GM12878 (cell line): ENCODE measurements at regions not wholly inside any gene's neighbourhood (a gene's known extent, or its start where the extent isn't known, plus 50 kb on each side); places are given as distances from the start of the nearest gene placed in this dataset.

ENCODE experiments used
- ATAC-seq: fragments of 200-7000 bp; cut with Tn5 transposase; 3 replicates; pipeline ENCODE4 v1.9.1; 2020; ENCODE audit warnings: mild to moderate bottlenecking, moderate library complexity
- BruUV-seq: library from RNA; stranded (reverse); fragments of 400-500 nt; replicated peaks from 2 replicates; lab custom pipeline; 2021; lab: Mats Ljungman, UMichigan
- CTCF ChIA-PET: fragments of 300-600 bp; sonication (Branson Sonifier 250); formaldehyde crosslinking; extraction: SDS; loops from one replicate; lab custom pipeline; 2021; ENCODE audit warnings: inconsistent platforms; lab: Yijun Ruan, JAX
- POLR2A ChIA-PET: fragments of 350-600 bp; formaldehyde crosslinking; extraction: SDS; loops from one replicate; lab custom pipeline; 2021; ENCODE audit warnings: inconsistent platforms; lab: Charles Lee
- RAD21 ChIA-PET: fragments of 300-600 bp; sonication (Branson Sonifier 250); formaldehyde crosslinking; loops from one replicate; lab custom pipeline; 2023; ENCODE audit warnings: antibody characterized with exemption; ENCODE audit not compliant: unreplicated experiment; lab: Charles Lee
- SMC1A ChIA-PET: fragments of 300-600 bp; sonication (Branson Sonifier 250); formaldehyde crosslinking; loops from one replicate; lab custom pipeline; 2023; ENCODE audit not compliant: unreplicated experiment, uncharacterized antibody; lab: Charles Lee
- DNase-seq: peaks from one replicate; pipeline ENCODE4 v3.0.0-alpha.2; 2011; ENCODE audit warnings: low read depth, low spot score
- FAIRE-seq: peaks from 3 replicates; lab custom pipeline; 2011; peaks lifted over from hg19 to GRCh38; lab: Jason Lieb, UNC
- H2AFZ ChIP-seq: 2 replicates; pipeline ENCODE4 v1.6.0; 2011; ENCODE audit warnings: low read depth, low read length, control low read depth; ENCODE audit not compliant: control insufficient read depth
- H3K27ac ChIP-seq: 2 replicates; pipeline ENCODE4 v1.5.1; 2011; ENCODE audit warnings: control low read depth; ENCODE audit not compliant: control insufficient read depth, insufficient read depth
- H3K27me3 ChIP-seq, 2 experiments: replicated peaks in 1 of 2; 2 replicates each; pipeline versions ENCODE4 v1.6.0 to v1.6.1; 2011; ENCODE audit warnings: low read length in 1 of 2; ENCODE audit not compliant: control insufficient read depth in 2 of 2, insufficient read depth in 2 of 2
- H3K36me3 ChIP-seq, 2 experiments: 2 replicates each; pipeline ENCODE4 v1.5.1; 2011; ENCODE audit warnings: low read length in 1 of 2; ENCODE audit not compliant: control insufficient read depth in 2 of 2, insufficient read depth in 2 of 2
- H3K4me1 ChIP-seq: 2 replicates; pipeline ENCODE4 v1.6.1; 2011; ENCODE audit warnings: mild to moderate bottlenecking, low read length, moderate library complexity, mixed read lengths; ENCODE audit not compliant: control insufficient read depth, insufficient read depth
- H3K4me2 ChIP-seq: 2 replicates; pipeline ENCODE4 v1.6.0; 2011; ENCODE audit warnings: control low read depth; ENCODE audit not compliant: control insufficient read depth, insufficient read depth
- H3K4me3 ChIP-seq: fragments of 200-600 bp; sonication (generic); 2 replicates; pipeline ENCODE4 v1.5.1; 2016
- H3K79me2 ChIP-seq: 2 replicates; pipeline ENCODE4 v1.6.0; 2011; ENCODE audit warnings: low read length; ENCODE audit not compliant: control insufficient read depth, insufficient read depth
- H3K9ac ChIP-seq: 2 replicates; pipeline ENCODE4 v1.8.0; 2011; ENCODE audit warnings: low read length, control low read depth, mixed read lengths; ENCODE audit not compliant: control insufficient read depth, insufficient read depth
- H3K9me3 ChIP-seq: replicated peaks from 3 replicates; pipeline ENCODE4 v1.5.1; 2011; ENCODE audit warnings: mild to moderate bottlenecking, low read length; ENCODE audit not compliant: control insufficient read depth, insufficient read depth
- H4K20me1 ChIP-seq: 2 replicates; pipeline ENCODE4 v1.6.0; 2011; ENCODE audit not compliant: control insufficient read depth, insufficient read depth
- BCLAF1 ChIP-seq: fragments of 450-650 bp; IDR thresholded peaks from 2 replicates; pipeline ENCODE4 v1.6.1; 2017; ENCODE audit warnings: antibody characterized with exemption, mild to moderate bottlenecking, moderate library complexity
- CEBPB ChIP-seq, 2 experiments: fragments of 150-350 bp in 1 of 2; IDR thresholded peaks; 2 replicates each; pipeline ENCODE4 v1.6.1; 2012 to 2014; ENCODE audit warnings: low read depth in 2 of 2, low read length in 2 of 2, borderline replicate concordance in 1 of 2, inconsistent platforms in 1 of 2
- DPF2 ChIP-seq: fragments of 450-650 bp; IDR thresholded peaks from 2 replicates; pipeline ENCODE4 v1.6.1; 2017; ENCODE audit warnings: mild to moderate bottlenecking
- GABPA ChIP-seq: IDR thresholded peaks from 2 replicates; pipeline ENCODE4 v1.6.1; 2014; ENCODE audit warnings: antibody characterized with exemption, low read depth, mild to moderate bottlenecking, inconsistent platforms
- HCFC1 ChIP-seq: fragments of 150-350 bp; IDR thresholded peaks from 2 replicates; pipeline ENCODE4 v1.6.1; 2014; ENCODE audit warnings: low read length
- HDAC6 ChIP-seq: fragments of 200-600 bp; sonication (generic); IDR thresholded peaks from one replicate; pipeline ENCODE4 v1.8.0; 2017; ENCODE audit warnings: antibody characterized with exemption; ENCODE audit not compliant: unreplicated experiment
- JUNB ChIP-seq: IDR thresholded peaks from 2 replicates; pipeline ENCODE4 v1.6.1; 2016; ENCODE audit warnings: antibody characterized with exemption, mild to moderate bottlenecking
- KAT2A ChIP-seq: conservative IDR thresholded peaks from 2 replicates; pipeline ENCODE4 v1.6.1; 2011; ENCODE audit warnings: low read depth, low read length; ENCODE audit not compliant: control insufficient read depth
- MTA3 ChIP-seq: IDR thresholded peaks from 2 replicates; pipeline ENCODE4 v1.6.1; 2012; ENCODE audit warnings: low read length, inconsistent platforms, borderline replicate concordance
- ZBTB33 ChIP-seq: fragments of 450-650 bp; IDR thresholded peaks from 2 replicates; pipeline ENCODE4 v1.6.1; 2017; ENCODE audit warnings: mild to moderate bottlenecking
- WGBS: methylation state at CpG from one replicate; pipeline ENCODE4 v1.1.6; 2016; ENCODE audit warnings: low lambda C conversion rate; ENCODE audit not compliant: insufficient replicate concordance, insufficient coverage; ENCODE audit errors: missing lambda C conversion rate; 5-methylcytosine and 5-hydroxymethylcytosine counted together
- in situ Hi-C: fragments of 300-500 bp; cut with MboI; formaldehyde crosslinking; loops from 9 replicates; pipeline ENCODE4 v1.14.3; 2018; ENCODE audit warnings: mixed read lengths
- intact Hi-C: fragments of 100-400 bp; cut with micrococcal nuclease; formaldehyde crosslinking; loops from one replicate; pipeline ENCODE4 v1.14.2; 2022; ENCODE audit not compliant: unreplicated experiment
- TF ChIP-seq, protein P1 (sequence below): fragments of 450-650 bp; IDR thresholded peaks from 2 replicates; pipeline ENCODE4 v1.6.1; 2017; ENCODE audit warnings: low read depth, mild to moderate bottlenecking, moderate library complexity

DNA sequence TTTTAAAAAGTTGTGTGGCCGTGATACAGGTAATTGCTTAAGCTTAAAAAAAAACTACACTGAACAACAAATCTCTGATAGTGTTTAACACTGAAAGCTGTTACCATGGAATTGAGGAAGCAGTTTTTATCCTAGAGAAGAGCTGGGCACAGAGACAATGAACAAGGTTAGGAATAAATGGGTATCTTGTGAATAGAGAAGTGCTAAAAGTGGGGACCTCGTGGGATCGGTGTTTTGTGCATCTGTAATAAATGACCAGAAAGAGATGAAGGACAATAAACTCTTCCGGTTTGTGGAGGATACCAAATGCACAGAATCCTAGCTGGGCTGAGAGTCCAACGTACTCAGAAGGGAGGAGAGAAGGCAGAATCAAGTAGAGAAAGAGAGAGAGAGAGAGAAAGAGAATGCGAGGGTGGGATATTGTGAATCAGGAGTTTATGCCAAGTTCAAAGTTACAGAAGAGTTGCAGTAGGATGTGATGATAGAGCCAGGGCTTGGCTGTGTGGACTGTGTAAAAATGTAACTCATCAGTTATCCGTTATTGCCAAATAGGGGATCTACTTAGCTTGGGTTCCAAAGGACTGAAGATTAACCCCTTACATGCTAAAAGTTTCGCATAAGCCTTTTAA lies 148.9 kb downstream of the IL20RB start:
- BruUV-seq = no TSS peak
- DNase-seq (no peak), FAIRE-seq (no peak), ATAC-seq (no peak)
- no peak overlapping the region for H3K27ac ChIP-seq
- no peak overlapping the region for H2AFZ ChIP-seq
- no peaks in the 10 kb centered on the region; a peak in 1 of 4 replicates for H3K27me3 ChIP-seq
- CTCF ChIA-PET = interaction anchor here (0.6 to 3.9 kb wide), 23 partner anchors 9 to 951 kb away, joined by 3 to 35 read pairs (median 5); no protein-coding TSS in a partner anchor
- H3K79me2 ChIP-seq = no peaks in the 10 kb centered on the region
- H3K9me3 ChIP-seq = no peaks in the 10 kb centered on the region
- no peaks in the 10 kb centered on the region for H3K36me3 ChIP-seq
- TF ChIP-seq CEBPB (IDR thresholded peaks at IDR 0.05; ENCODE audit: borderline replicate concordance in 1 of 2, low read depth in 2 of 2, low read length in 2 of 2) (no peak), HCFC1 (no peak), JUNB (no peak), ZBTB33 (no peak), GABPA (no peak), BCLAF1 (no peak), MTA3 (no peak), DPF2 (no peak), HDAC6 (no peak), KAT2A (no peak)
- TF ChIP-seq, protein P1, sequence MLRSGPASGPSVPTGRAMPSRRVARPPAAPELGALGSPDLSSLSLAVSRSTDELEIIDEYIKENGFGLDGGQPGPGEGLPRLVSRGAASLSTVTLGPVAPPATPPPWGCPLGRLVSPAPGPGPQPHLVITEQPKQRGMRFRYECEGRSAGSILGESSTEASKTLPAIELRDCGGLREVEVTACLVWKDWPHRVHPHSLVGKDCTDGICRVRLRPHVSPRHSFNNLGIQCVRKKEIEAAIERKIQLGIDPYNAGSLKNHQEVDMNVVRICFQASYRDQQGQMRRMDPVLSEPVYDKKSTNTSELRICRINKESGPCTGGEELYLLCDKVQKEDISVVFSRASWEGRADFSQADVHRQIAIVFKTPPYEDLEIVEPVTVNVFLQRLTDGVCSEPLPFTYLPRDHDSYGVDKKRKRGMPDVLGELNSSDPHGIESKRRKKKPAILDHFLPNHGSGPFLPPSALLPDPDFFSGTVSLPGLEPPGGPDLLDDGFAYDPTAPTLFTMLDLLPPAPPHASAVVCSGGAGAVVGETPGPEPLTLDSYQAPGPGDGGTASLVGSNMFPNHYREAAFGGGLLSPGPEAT = no peak
- H3K4me1 ChIP-seq = no peaks in the 10 kb centered on the region
- SMC1A ChIA-PET = interaction anchor here (0.7 to 2.8 kb wide), 15 partner anchors 13 to 1007 kb away, joined by 3 to 22 read pairs (median 4); no protein-coding TSS in a partner anchor
- in situ Hi-C loops (no loop called here), intact Hi-C loops (loop anchor here (5.0 kb wide), 1 partner anchor 686 kb away; no protein-coding TSS in a partner anchor)
- no peak overlapping the region for H3K4me2 ChIP-seq
- no peak overlapping the region for H3K4me3 ChIP-seq
- no peaks in the 10 kb centered on the region for H4K20me1 ChIP-seq
- RAD21 ChIA-PET = interaction anchor here (0.7 to 2.4 kb wide), 7 partner anchors 15 to 945 kb away, joined by 3 to 22 read pairs (median 6); no protein-coding TSS in a partner anchor
- POLR2A ChIA-PET = no interaction called here
- WGBS = 41% methylated on average over 8 of the region's 8 CpGs
- H3K9ac ChIP-seq = no peak overlapping the region
